ENCODE measurements at regions not wholly inside any gene's neighbourhood (a gene's known extent, or its start where the extent isn't known, plus 50 kb on each side); places are given as distances from the start of the nearest gene placed in this dataset.

DNA sequence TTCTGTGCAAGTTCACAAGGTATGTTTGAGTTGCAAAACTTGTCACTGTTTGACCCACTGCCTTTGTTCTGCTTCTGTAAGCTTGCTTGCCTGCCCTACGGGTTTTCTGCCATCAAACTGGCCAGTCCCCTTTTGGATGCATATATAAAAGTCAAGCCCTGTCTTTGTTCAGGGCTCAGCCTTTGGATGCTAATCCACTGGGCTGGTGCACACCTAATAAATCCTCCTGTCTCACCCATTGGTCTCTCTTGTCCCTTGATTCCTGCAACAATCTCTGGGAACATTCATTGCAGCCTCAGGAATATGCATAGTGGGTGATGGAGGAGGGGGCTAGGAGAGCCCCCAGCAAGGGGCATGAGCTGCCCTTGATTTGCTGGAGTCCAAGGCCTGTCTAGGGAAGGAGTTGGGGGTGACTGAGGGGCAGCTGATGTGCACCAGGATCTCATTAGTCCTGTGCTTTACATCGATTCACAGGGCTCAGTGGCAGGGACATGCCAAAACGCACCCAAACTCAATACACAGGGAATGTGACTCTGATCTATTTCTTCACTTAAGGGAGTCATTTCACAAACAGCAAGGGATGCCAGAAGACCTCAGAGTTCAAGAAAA is 225.4 kb upstream of the NLRP1 start:
- Mint-ChIP-seq H3K4me1 (ENCODE audit: low read depth, unreplicated experiment) (peaks cover 2% of the 10 kb centered on the region), H3K9me3 (ENCODE audit: unreplicated experiment) (peaks cover 16% of the 10 kb centered on the region), H3K27ac (ENCODE audit: unreplicated experiment) (no peak overlapping the region), H3K27me3 (ENCODE audit: unreplicated experiment) (no peaks in the 10 kb centered on the region), H3K36me3 (ENCODE audit: unreplicated experiment) (peaks cover 21% of the 10 kb centered on the region), H3K4me3 (ENCODE audit: unreplicated experiment) (no peak overlapping the region)
- no peak for DNase-seq
- TF ChIP-seq, protein P1, sequence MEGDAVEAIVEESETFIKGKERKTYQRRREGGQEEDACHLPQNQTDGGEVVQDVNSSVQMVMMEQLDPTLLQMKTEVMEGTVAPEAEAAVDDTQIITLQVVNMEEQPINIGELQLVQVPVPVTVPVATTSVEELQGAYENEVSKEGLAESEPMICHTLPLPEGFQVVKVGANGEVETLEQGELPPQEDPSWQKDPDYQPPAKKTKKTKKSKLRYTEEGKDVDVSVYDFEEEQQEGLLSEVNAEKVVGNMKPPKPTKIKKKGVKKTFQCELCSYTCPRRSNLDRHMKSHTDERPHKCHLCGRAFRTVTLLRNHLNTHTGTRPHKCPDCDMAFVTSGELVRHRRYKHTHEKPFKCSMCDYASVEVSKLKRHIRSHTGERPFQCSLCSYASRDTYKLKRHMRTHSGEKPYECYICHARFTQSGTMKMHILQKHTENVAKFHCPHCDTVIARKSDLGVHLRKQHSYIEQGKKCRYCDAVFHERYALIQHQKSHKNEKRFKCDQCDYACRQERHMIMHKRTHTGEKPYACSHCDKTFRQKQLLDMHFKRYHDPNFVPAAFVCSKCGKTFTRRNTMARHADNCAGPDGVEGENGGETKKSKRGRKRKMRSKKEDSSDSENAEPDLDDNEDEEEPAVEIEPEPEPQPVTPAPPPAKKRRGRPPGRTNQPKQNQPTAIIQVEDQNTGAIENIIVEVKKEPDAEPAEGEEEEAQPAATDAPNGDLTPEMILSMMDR (IDR thresholded peaks at IDR 0.05; ENCODE audit: partially characterized antibody, unreplicated experiment): no peak

DNA sequence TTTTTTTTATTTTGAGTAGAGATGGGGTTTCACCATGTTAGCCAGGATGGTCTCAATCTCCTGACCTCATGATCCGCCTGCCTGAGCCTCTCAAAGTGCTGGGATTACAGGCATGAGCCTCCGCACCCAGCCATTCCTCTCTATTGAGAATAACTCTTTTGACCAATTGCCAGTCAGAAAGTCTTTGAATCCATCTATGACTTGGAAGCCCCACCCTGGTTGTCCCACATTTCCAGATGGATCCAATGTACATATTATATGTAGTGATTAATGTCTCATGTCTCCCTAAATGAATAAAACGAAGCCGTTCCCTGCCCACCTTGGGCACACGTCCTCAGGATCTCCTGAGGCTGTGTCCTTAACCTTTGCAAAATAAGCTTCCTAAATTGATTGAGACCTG is 228.3 kb upstream of the NLRP1 start:
- no peak overlapping the region for H3K4me3 Mint-ChIP-seq (ENCODE audit: unreplicated experiment)
- TF ChIP-seq, protein P1 (IDR thresholded peaks at IDR 0.05; ENCODE audit: partially characterized antibody, unreplicated experiment): no peak
- peaks cover 6% of the 10 kb centered on the region for H3K27me3 Mint-ChIP-seq (ENCODE audit: unreplicated experiment)
- H3K9me3 Mint-ChIP-seq (ENCODE audit: unreplicated experiment): peaks cover 18% of the 10 kb centered on the region
- DNase-seq: no peak
- peaks cover 12% of the 10 kb centered on the region for H3K4me1 Mint-ChIP-seq (ENCODE audit: low read depth, unreplicated experiment)
- peaks cover 21% of the 10 kb centered on the region for H3K36me3 Mint-ChIP-seq (ENCODE audit: unreplicated experiment)
- H3K27ac Mint-ChIP-seq (ENCODE audit: unreplicated experiment): no peak overlapping the region

DNA sequence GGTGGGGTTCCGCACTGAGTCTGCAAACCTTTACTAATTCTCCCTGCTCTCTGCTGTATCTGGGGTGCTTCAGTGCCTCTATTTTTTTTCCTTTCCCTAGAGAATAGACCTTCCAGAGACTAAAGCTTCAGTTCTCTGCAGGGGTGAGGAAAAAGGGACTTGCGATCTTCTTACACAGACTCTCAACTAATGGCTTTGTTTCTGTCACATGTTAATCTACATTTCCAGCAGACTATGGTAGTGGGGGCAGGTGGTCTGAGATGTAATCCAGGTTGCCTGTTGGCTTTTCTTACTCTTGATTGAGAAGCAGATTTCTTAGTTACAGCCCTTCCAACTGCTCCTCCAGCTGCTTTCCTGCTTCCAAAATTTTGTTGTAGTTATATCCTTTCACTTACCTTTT is 229.0 kb upstream of the NLRP1 start:
- peaks cover 6% of the 10 kb centered on the region for H3K27me3 Mint-ChIP-seq (ENCODE audit: unreplicated experiment)
- peaks cover 21% of the 10 kb centered on the region for H3K36me3 Mint-ChIP-seq (ENCODE audit: unreplicated experiment)
- H3K27ac Mint-ChIP-seq (ENCODE audit: unreplicated experiment): no peak overlapping the region
- TF ChIP-seq, protein P1 (IDR thresholded peaks at IDR 0.05; ENCODE audit: partially characterized antibody, unreplicated experiment): no peak
- DNase-seq: no peak
- H3K9me3 Mint-ChIP-seq (ENCODE audit: unreplicated experiment): peaks cover 21% of the 10 kb centered on the region
- peaks cover 14% of the 10 kb centered on the region for H3K4me1 Mint-ChIP-seq (ENCODE audit: low read depth, unreplicated experiment)
- H3K4me3 Mint-ChIP-seq (ENCODE audit: unreplicated experiment): no peak overlapping the region

DNA sequence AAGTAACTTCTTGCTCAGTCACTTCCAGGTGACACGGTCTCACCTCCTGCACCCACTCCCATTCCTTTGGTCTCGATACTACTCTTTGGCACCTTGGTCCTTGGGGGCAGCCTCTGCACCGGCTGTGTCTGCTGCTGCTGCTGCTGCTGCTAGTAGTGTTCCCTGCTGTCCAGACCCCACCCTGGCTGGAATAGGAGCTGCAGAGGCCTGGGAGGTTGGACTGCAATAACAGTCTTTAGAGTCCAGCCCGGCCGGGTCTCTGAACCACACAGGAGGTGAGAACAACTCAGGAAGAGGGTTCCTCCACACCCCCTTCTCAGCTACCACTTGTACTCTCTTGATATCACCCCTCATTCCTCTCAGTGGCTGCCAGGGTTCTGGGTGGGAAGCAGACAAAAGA is 231.1 kb upstream of the NLRP1 start:
- Mint-ChIP-seq H3K27ac (ENCODE audit: unreplicated experiment) (no peak overlapping the region), H3K36me3 (ENCODE audit: unreplicated experiment) (peaks cover 13% of the 10 kb centered on the region), H3K4me3 (ENCODE audit: unreplicated experiment) (no peak overlapping the region), H3K4me1 (ENCODE audit: low read depth, unreplicated experiment) (peaks cover 17% of the 10 kb centered on the region), H3K9me3 (ENCODE audit: unreplicated experiment) (peaks cover 23% of the 10 kb centered on the region), H3K27me3 (ENCODE audit: unreplicated experiment) (peaks cover 11% of the 10 kb centered on the region)
- no peak for DNase-seq
- TF ChIP-seq, protein P1 (IDR thresholded peaks at IDR 0.05; ENCODE audit: partially characterized antibody, unreplicated experiment): no peak

DNA sequence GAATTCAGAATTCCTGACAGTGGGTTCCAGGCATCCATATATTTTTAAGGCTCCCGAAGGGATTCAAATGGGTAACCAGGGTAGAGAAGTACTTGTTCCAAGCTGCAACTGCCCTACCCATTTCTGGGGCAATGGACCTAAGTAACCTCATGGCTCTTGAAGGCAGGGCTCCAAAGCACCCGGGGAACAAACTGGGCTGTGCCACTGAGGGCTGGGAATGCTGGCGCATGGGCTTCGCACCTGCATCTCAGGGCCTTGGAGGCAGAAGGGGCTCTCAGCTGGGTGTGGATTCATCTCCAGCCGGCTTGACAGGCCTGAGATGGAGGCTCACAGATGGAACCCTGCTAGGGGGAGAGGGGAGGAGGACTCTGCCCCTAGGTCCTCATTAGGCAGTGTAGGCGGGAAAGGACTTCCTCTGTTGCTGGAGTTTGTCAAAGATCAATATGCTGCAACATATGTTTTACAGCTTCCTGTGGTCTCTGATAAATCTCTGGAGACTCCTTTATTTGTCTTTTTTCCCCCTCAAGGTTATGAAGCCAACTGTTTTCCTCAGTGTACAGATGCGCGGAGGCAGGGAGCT is 232.3 kb upstream of the NLRP1 start:
- Mint-ChIP-seq H3K4me1 (ENCODE audit: low read depth, unreplicated experiment) (peaks cover 17% of the 10 kb centered on the region), H3K4me3 (ENCODE audit: unreplicated experiment) (peak overlapping the region; percentile 74), H3K27ac (ENCODE audit: unreplicated experiment) (peak overlapping the region; percentile 88), H3K36me3 (ENCODE audit: unreplicated experiment) (peaks cover under 1% of the 10 kb centered on the region), H3K27me3 (ENCODE audit: unreplicated experiment) (peaks cover 11% of the 10 kb centered on the region), H3K9me3 (ENCODE audit: unreplicated experiment) (peaks cover 19% of the 10 kb centered on the region)
- peak; percentile 67 for DNase-seq
- TF ChIP-seq, protein P1 (IDR thresholded peaks at IDR 0.05; ENCODE audit: partially characterized antibody, unreplicated experiment): no peak
